RWPE1 (cell line): ENCODE measurements at regions not wholly inside any gene's neighbourhood (a gene's known extent, or its start where the extent isn't known, plus 50 kb on each side); places are given as distances from the start of the nearest gene placed in this dataset.

Experiments
- CTCF ChIA-PET: fragments of 350-600 bp; sonication (Branson Sonifier 250); formaldehyde crosslinking; extraction: SDS; loops from one replicate; lab custom pipeline; 2021; lab: Yijun Ruan, JAX
- POLR2A ChIA-PET: fragments of 400-600 bp; formaldehyde crosslinking; extraction: SDS; loops from one replicate; lab custom pipeline; 2020; ENCODE audit warnings: antibody characterized with exemption; ENCODE audit not compliant: low non-redundant PET; lab: Yijun Ruan, JAX
- DNase-seq: peaks from one replicate; pipeline ENCODE4 v3.0.0; 2012; ENCODE audit warnings: low spot score
- H3K27ac ChIP-seq: fragments of 450-650 bp; 2 replicates; pipeline ENCODE4 v1.5.1; 2017
- TF ChIP-seq, protein P1 (sequence below): fragments of 450-650 bp; conservative IDR thresholded peaks from 2 replicates; pipeline ENCODE4 v1.5.1; 2017; ENCODE audit warnings: low read depth, mild to moderate bottlenecking

GRCh38 chr13:80571346-80572307 lies 230.7 kb upstream of the SPRY2 start:
- TF ChIP-seq, protein P1, sequence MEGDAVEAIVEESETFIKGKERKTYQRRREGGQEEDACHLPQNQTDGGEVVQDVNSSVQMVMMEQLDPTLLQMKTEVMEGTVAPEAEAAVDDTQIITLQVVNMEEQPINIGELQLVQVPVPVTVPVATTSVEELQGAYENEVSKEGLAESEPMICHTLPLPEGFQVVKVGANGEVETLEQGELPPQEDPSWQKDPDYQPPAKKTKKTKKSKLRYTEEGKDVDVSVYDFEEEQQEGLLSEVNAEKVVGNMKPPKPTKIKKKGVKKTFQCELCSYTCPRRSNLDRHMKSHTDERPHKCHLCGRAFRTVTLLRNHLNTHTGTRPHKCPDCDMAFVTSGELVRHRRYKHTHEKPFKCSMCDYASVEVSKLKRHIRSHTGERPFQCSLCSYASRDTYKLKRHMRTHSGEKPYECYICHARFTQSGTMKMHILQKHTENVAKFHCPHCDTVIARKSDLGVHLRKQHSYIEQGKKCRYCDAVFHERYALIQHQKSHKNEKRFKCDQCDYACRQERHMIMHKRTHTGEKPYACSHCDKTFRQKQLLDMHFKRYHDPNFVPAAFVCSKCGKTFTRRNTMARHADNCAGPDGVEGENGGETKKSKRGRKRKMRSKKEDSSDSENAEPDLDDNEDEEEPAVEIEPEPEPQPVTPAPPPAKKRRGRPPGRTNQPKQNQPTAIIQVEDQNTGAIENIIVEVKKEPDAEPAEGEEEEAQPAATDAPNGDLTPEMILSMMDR = no peak
- H3K27ac ChIP-seq = no peak overlapping the region
- DNase-seq = no peak
- ChIA-PET POLR2A (no interaction called here), CTCF (interaction anchor here (1.1 kb wide), 1 partner anchor 28 kb away, joined by 3 read pairs; no protein-coding TSS in a partner anchor)

- ChIA-PET CTCF (no interaction called here), POLR2A (no interaction called here)
- H3K27ac ChIP-seq = no peak overlapping the region
- no peak for DNase-seq
- TF ChIP-seq, protein P1 = no peak
These were observed 222.5 kb upstream of the SPRY2 start for GRCh38 chr13:80563439-80563838.

GRCh38 chr13:80562433-80563156 lies 221.7 kb upstream of the SPRY2 start:
- ChIA-PET POLR2A (no interaction called here), CTCF (interaction anchor here (0.6 kb wide), 1 partner anchor 752 kb away, joined by 7 read pairs; no protein-coding TSS in a partner anchor)
- no peak for DNase-seq
- no peak overlapping the region for H3K27ac ChIP-seq
- TF ChIP-seq, protein P1 = no peak

GRCh38 chr13:80560609-80561008 lies 219.7 kb upstream of the SPRY2 start:
- TF ChIP-seq, protein P1 = no peak
- CTCF ChIA-PET = no interaction called here
- no peak for DNase-seq
- POLR2A ChIA-PET = no interaction called here
- H3K27ac ChIP-seq = no peak overlapping the region

DNA sequence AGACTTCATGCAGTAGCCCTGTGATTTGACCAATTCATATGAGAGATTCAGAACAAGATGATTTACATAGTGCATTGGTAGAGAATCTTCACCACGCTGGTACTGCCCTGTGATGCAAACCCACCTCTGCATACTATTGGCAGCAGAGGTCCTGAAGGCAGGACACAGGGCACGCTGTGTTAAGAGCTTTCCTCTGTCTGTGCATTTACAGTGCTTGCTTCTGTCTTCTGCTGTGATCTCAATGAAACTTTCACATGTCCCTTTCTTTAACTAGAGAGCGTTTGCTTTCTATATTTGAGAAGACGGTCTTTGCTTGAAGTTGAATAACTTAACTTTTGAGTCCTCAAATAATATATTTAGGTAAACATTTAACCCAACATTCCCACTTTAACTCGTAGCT lies 219.0 kb upstream of the SPRY2 start:
- DNase-seq = no peak
- TF ChIP-seq, protein P1 = no peak
- ChIA-PET POLR2A (no interaction called here), CTCF (no interaction called here)
- H3K27ac ChIP-seq = no peak overlapping the region

DNA sequence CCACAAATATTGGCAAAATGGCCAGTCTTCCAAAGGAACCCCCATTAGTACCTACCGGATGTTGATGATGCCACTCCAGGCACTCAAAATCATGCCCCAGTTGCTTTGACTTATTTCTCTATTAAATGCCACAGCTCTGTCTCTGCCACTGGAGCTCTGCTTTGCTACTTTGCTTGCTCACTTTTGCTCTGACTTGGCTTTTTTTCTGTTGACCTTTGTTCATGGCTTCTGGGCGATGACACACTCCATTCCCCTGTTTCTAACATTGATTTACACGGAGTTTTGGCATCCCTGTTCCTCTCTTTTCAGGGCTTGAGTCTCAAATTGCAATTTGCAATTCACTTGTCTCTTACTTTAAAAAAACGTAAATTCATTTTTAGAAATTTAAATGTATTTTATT lies 217.1 kb upstream of the SPRY2 start:
- ChIA-PET POLR2A (no interaction called here), CTCF (no interaction called here)
- no peak overlapping the region for H3K27ac ChIP-seq
- DNase-seq = no peak
- TF ChIP-seq, protein P1 = no peak
